ENCODE measurements at regions not wholly inside any gene's neighbourhood (a gene's known extent, or its start where the extent isn't known, plus 50 kb on each side); places are given as distances from the start of the nearest gene placed in this dataset.

- Mint-ChIP-seq H3K36me3 (ENCODE audit: low read depth) (peaks cover 10% of the 10 kb centered on the region), H3K27ac (no peak overlapping the region), H3K4me3 (no peak overlapping the region), H3K9me3 (peaks cover 19% of the 10 kb centered on the region), H3K4me1 (peaks cover 6% of the 10 kb centered on the region; the same call in 2 of the 3 replicates), H3K27me3 (ENCODE audit: insufficient read depth, low read depth, poor library complexity) (no peaks in the 10 kb centered on the region)
- no peak for DNase-seq (ENCODE audit: low spot score)
- Histone ChIP-seq H3K4me2 (no peak overlapping the region), H2AFZ (no peak overlapping the region), H3F3A (replicated peaks; ENCODE audit: low read depth) (no peaks in the 10 kb centered on the region), H3K79me2 (replicated peaks; ENCODE audit: insufficient read depth) (no peaks in the 10 kb centered on the region), H4K20me1 (replicated peaks; ENCODE audit: insufficient read depth) (no peaks in the 10 kb centered on the region), H3K4me3 (no peak overlapping the region), H3K9me2 (ENCODE audit: insufficient read depth) (peaks cover 6% of the 10 kb centered on the region; the same call in 1 of the 2 replicates), H3K4me1 (ENCODE audit: insufficient read depth) (peaks cover 5% of the 10 kb centered on the region; the same call in 1 of the 2 replicates), H3K27me3 (ENCODE audit: insufficient read depth) (no peaks in the 10 kb centered on the region), H3K36me3 (ENCODE audit: insufficient read depth) (no peaks in the 10 kb centered on the region), H3K27ac (ENCODE audit: low read depth) (no peak overlapping the region)
- ATAC-seq = no peak
- TF ChIP-seq CTCF (conservative IDR thresholded peaks at IDR 0.05; ENCODE audit: low read depth in 2 of 2) = no peak
- TF ChIP-seq NANOG (IDR thresholded peaks at IDR 0.05; ENCODE audit: borderline replicate concordance) = no peak
- TF ChIP-seq REST (IDR thresholded peaks at IDR 0.05; ENCODE audit: unreplicated experiment) = no peak
- TF ChIP-seq POLR2AphosphoS5 (IDR thresholded peaks at IDR 0.05; ENCODE audit: low read depth) = no peak
- TF ChIP-seq STAT1 (IDR thresholded peaks at IDR 0.05; ENCODE audit: unreplicated experiment) = no peak
- no peak for TF ChIP-seq EZH2 (IDR thresholded peaks at IDR 0.05; ENCODE audit: low read depth, unreplicated experiment)
- no peak for TF ChIP-seq ZNF331 (CRISPR knock-in tag; IDR thresholded peaks at IDR 0.05; ENCODE audit: low read depth)
- no peak for TF ChIP-seq ZNF462 (CRISPR knock-in tag; IDR thresholded peaks at IDR 0.05)
- TF ChIP-seq EZH2phosphoT487 (IDR thresholded peaks at IDR 0.05; ENCODE audit: unreplicated experiment) = no peak
- no peak for TF ChIP-seq ZNF114 (CRISPR knock-in tag; IDR thresholded peaks at IDR 0.05)
Measured at GRCh38 chr18:10042492-10042891, 128.7 kb downstream of the VAPA start.
